SK-N-SH treated with all-trans-retinoic acid at 6 μM for 48 hours (cell line): ENCODE measurements at regions not wholly inside any gene's neighbourhood (a gene's known extent, or its start where the extent isn't known, plus 50 kb on each side); places are given as distances from the start of the nearest gene placed in this dataset.

Source experiments
- ATAC-seq: fragments of 200-7000 bp; cut with Tn5 transposase; 3 replicates; pipeline ENCODE4 v1.9.1; 2020; ENCODE audit warnings: mild to moderate bottlenecking, moderate library complexity
- ARNTL ChIP-seq: fragments of 450-650 bp; formaldehyde crosslinking; IDR thresholded peaks from 2 replicates; pipeline ENCODE4 v1.5.0; 2020; ENCODE audit warnings: low read depth, mild to moderate bottlenecking, moderate library complexity, borderline replicate concordance
- BACH2 ChIP-seq: fragments of 250-450 bp; sonication (Bioruptor Pico); IDR thresholded peaks from 2 replicates; pipeline ENCODE4 v1.9.0; 2021; ENCODE audit warnings: mild to moderate bottlenecking, borderline replicate concordance
- CSDC2 ChIP-seq: fragments of 250-450 bp; sonication (Bioruptor Pico); IDR thresholded peaks from 2 replicates; pipeline ENCODE4 v1.5.0; 2020; ENCODE audit warnings: mild to moderate bottlenecking, moderate library complexity
- ESRRG ChIP-seq: fragments of 250-450 bp; sonication (Bioruptor Pico); IDR thresholded peaks from 2 replicates; pipeline ENCODE4 v1.6.1; 2021; ENCODE audit warnings: mild to moderate bottlenecking
- GLIS3 ChIP-seq: fragments of 250-450 bp; sonication (Bioruptor Pico); IDR thresholded peaks from 2 replicates; pipeline ENCODE4 v1.5.0; 2020; ENCODE audit warnings: mild to moderate bottlenecking, moderate library complexity
- ISL1 ChIP-seq: fragments of 250-450 bp; sonication (Bioruptor Pico); IDR thresholded peaks from 2 replicates; pipeline ENCODE4 v2.1.2; 2022; ENCODE audit warnings: mild to moderate bottlenecking, moderate library complexity
- OSR1 ChIP-seq: fragments of 250-450 bp; sonication (Bioruptor Pico); IDR thresholded peaks from 2 replicates; pipeline ENCODE4 v1.8.0; 2022; ENCODE audit warnings: moderate library complexity, mild to moderate bottlenecking, inconsistent platforms
- PPARA ChIP-seq: fragments of 250-450 bp; sonication (Bioruptor Pico); IDR thresholded peaks from 2 replicates; pipeline ENCODE4 v1.5.0; 2020; ENCODE audit warnings: mild to moderate bottlenecking, borderline replicate concordance
- RARB ChIP-seq: fragments of 250-450 bp; sonication (Bioruptor Pico); IDR thresholded peaks from 2 replicates; pipeline ENCODE4 v1.8.0; 2021; ENCODE audit warnings: mild to moderate bottlenecking, moderate library complexity
- TCF4 ChIP-seq: fragments of 250-450 bp; sonication (Bioruptor Pico); IDR thresholded peaks from 2 replicates; pipeline ENCODE4 v1.8.0; 2021; ENCODE audit warnings: mild to moderate bottlenecking, moderate library complexity, borderline replicate concordance
- ZFP3 ChIP-seq: fragments of 250-450 bp; sonication (Bioruptor Pico); IDR thresholded peaks from 2 replicates; pipeline ENCODE4 v1.5.0; 2020; ENCODE audit warnings: mild to moderate bottlenecking, moderate library complexity
- ZFP30 ChIP-seq: fragments of 450-650 bp; formaldehyde crosslinking; IDR thresholded peaks from 2 replicates; pipeline ENCODE4 v1.5.0; 2022; ENCODE audit warnings: mild to moderate bottlenecking, moderate library complexity
- ZNF70 ChIP-seq: fragments of 450-650 bp; formaldehyde crosslinking; IDR thresholded peaks from 2 replicates; pipeline ENCODE4 v1.5.0; 2020; ENCODE audit warnings: mild to moderate bottlenecking, moderate library complexity
- ZNF8 ChIP-seq: fragments of 450-650 bp; formaldehyde crosslinking; IDR thresholded peaks from 2 replicates; pipeline ENCODE4 v1.5.0; 2020; ENCODE audit warnings: mild to moderate bottlenecking, moderate library complexity
- TF ChIP-seq, protein P1 (sequence below): fragments of 250-450 bp; sonication (Bioruptor Pico); IDR thresholded peaks from 2 replicates; pipeline ENCODE4 v1.5.0; 2020; ENCODE audit warnings: mild to moderate bottlenecking, moderate library complexity
- TF ChIP-seq, protein P2 (sequence below): fragments of 250-450 bp; sonication (Bioruptor Pico); IDR thresholded peaks from 2 replicates; pipeline ENCODE4 v1.5.1; 2020; ENCODE audit warnings: low read depth, mild to moderate bottlenecking, moderate library complexity
- TF ChIP-seq, protein P3 (sequence below): fragments of 250-450 bp; sonication (Bioruptor Pico); IDR thresholded peaks from 2 replicates; pipeline ENCODE4 v1.5.1; 2021; ENCODE audit warnings: mild to moderate bottlenecking, moderate library complexity

DNA sequence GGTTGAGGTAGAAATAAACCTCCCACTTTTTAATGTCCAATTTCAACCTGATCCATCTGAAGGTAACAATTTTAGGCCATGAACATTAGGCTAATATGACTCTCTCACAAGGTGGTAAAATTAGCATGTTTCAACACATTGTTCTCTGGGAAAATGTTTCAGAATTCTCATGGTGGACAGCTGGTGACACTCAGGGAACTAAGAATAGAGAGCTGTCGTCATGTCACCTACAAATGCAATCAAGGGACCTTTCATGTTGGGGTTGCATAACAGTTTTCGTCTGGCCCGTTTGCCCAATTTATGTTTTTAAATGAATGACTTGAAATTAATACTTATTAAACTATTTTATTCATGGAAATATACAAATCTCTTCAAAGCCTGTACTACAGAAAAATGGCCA lies 180.7 kb upstream of the PRICKLE1 start:
- TF ChIP-seq BACH2: no peak
- no peak for TF ChIP-seq ZFP3
- TF ChIP-seq ARNTL: no peak
- TF ChIP-seq OSR1 (CRISPR knock-in tag): no peak
- TF ChIP-seq RARB (CRISPR knock-in tag): no peak
- TF ChIP-seq, protein P1, sequence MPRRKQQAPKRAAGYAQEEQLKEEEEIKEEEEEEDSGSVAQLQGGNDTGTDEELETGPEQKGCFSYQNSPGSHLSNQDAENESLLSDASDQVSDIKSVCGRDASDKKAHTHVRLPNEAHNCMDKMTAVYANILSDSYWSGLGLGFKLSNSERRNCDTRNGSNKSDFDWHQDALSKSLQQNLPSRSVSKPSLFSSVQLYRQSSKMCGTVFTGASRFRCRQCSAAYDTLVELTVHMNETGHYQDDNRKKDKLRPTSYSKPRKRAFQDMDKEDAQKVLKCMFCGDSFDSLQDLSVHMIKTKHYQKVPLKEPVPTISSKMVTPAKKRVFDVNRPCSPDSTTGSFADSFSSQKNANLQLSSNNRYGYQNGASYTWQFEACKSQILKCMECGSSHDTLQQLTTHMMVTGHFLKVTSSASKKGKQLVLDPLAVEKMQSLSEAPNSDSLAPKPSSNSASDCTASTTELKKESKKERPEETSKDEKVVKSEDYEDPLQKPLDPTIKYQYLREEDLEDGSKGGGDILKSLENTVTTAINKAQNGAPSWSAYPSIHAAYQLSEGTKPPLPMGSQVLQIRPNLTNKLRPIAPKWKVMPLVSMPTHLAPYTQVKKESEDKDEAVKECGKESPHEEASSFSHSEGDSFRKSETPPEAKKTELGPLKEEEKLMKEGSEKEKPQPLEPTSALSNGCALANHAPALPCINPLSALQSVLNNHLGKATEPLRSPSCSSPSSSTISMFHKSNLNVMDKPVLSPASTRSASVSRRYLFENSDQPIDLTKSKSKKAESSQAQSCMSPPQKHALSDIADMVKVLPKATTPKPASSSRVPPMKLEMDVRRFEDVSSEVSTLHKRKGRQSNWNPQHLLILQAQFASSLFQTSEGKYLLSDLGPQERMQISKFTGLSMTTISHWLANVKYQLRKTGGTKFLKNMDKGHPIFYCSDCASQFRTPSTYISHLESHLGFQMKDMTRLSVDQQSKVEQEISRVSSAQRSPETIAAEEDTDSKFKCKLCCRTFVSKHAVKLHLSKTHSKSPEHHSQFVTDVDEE (CRISPR knock-in tag): no peak
- TF ChIP-seq, protein P2, sequence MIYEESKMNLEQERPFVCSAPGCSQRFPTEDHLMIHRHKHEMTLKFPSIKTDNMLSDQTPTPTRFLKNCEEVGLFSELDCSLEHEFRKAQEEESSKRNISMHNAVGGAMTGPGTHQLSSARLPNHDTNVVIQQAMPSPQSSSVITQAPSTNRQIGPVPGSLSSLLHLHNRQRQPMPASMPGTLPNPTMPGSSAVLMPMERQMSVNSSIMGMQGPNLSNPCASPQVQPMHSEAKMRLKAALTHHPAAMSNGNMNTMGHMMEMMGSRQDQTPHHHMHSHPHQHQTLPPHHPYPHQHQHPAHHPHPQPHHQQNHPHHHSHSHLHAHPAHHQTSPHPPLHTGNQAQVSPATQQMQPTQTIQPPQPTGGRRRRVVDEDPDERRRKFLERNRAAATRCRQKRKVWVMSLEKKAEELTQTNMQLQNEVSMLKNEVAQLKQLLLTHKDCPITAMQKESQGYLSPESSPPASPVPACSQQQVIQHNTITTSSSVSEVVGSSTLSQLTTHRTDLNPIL: no peak
- no peak for TF ChIP-seq PPARA (CRISPR knock-in tag)
- no peak for TF ChIP-seq GLIS3 (CRISPR knock-in tag)
- TF ChIP-seq TCF4: no peak
- no peak for ATAC-seq

DNA sequence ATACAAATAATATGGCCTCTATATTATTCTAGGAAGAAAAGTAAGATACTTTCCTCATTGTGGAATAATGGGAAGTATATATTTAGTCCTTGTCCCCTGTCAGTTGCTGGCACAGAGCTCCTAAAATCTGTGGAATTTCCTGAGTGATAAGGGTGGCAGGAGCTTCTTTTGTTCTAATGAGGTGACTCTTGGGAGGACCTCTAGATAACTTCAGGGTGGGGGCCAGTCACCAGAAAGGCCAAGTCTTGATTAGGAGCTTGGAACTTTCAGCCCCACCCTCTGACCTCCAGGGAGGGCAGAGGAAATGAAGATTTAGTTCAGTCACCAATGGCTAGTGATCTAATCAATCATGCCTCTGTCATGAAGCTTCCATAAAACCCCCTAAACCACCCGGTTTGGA lies 179.9 kb upstream of the PRICKLE1 start:
- no peak for ATAC-seq
- TF ChIP-seq ZFP3 (no peak), ISL1 (CRISPR knock-in tag) (no peak), GLIS3 (CRISPR knock-in tag) (no peak), TCF4 (no peak), ZNF8 (CRISPR knock-in tag) (no peak), ZFP30 (CRISPR knock-in tag) (no peak), PPARA (CRISPR knock-in tag) (no peak), RARB (CRISPR knock-in tag) (no peak)
- TF ChIP-seq, protein P2: no peak

DNA sequence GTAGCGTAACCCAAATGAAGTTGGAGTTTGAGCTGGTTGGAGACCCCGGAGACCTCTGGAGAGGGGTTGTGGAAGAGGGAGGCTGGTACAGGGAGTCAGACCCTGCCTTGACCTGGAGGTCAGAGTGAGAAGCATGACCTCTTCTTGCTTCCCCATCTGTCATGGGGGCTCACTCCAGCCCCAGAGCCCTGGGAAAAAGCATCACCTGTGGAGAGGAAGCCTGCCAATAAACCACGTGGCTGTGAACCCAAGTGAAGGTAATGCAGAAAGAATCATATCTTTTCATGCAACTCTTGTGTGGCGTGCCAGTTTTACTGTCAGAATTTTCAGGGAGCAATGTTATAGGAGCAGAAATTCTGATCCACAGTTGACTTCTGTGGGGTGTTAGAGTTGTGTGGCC lies 178.5 kb upstream of the PRICKLE1 start:
- TF ChIP-seq, protein P2: no peak
- TF ChIP-seq CSDC2 (CRISPR knock-in tag): no peak
- no peak for TF ChIP-seq ZNF70 (CRISPR knock-in tag)
- TF ChIP-seq, protein P3, sequence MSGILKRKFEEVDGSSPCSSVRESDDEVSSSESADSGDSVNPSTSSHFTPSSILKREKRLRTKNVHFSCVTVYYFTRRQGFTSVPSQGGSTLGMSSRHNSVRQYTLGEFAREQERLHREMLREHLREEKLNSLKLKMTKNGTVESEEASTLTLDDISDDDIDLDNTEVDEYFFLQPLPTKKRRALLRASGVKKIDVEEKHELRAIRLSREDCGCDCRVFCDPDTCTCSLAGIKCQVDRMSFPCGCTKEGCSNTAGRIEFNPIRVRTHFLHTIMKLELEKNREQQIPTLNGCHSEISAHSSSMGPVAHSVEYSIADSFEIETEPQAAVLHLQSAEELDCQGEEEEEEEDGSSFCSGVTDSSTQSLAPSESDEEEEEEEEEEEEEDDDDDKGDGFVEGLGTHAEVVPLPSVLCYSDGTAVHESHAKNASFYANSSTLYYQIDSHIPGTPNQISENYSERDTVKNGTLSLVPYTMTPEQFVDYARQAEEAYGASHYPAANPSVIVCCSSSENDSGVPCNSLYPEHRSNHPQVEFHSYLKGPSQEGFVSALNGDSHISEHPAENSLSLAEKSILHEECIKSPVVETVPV (CRISPR knock-in tag): no peak
- TF ChIP-seq ESRRG: no peak
- no peak for TF ChIP-seq TCF4
- TF ChIP-seq, protein P1 (CRISPR knock-in tag): no peak
- TF ChIP-seq PPARA (CRISPR knock-in tag): no peak
- no peak for TF ChIP-seq ZFP3
- no peak for ATAC-seq
